ENCODE measurements at regions not wholly inside any gene's neighbourhood (a gene's known extent, or its start where the extent isn't known, plus 50 kb on each side); places are given as distances from the start of the nearest gene placed in this dataset.

DNA sequence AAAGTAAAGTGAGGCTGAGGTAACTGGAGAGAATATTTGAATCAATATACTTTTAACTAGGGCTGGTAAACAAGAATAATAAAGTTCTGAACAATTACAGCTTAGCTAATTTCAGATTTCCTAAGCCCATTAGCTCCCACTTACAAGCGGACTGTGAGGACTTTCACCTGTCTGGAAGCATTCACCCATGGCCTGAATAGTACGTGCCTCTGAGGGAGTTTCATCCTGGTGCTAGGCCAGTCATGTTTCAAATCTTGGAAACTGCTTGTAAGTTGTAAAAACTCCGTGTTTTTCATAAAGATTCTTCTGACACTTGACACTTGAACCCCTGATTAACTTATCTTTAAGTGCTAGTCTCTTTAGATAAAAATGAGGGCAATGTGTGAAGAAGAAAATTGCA is 975.2 kb upstream of the GHITM start:
- TF ChIP-seq, protein P1, sequence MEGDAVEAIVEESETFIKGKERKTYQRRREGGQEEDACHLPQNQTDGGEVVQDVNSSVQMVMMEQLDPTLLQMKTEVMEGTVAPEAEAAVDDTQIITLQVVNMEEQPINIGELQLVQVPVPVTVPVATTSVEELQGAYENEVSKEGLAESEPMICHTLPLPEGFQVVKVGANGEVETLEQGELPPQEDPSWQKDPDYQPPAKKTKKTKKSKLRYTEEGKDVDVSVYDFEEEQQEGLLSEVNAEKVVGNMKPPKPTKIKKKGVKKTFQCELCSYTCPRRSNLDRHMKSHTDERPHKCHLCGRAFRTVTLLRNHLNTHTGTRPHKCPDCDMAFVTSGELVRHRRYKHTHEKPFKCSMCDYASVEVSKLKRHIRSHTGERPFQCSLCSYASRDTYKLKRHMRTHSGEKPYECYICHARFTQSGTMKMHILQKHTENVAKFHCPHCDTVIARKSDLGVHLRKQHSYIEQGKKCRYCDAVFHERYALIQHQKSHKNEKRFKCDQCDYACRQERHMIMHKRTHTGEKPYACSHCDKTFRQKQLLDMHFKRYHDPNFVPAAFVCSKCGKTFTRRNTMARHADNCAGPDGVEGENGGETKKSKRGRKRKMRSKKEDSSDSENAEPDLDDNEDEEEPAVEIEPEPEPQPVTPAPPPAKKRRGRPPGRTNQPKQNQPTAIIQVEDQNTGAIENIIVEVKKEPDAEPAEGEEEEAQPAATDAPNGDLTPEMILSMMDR (conservative IDR thresholded peaks at IDR 0.05) = no peak
- TF ChIP-seq EZH2 (IDR thresholded peaks at IDR 0.05; ENCODE audit: low read depth) = no peak
